ENCODE measurements at regions not wholly inside any gene's neighbourhood (a gene's known extent, or its start where the extent isn't known, plus 50 kb on each side); places are given as distances from the start of the nearest gene placed in this dataset.

DNA sequence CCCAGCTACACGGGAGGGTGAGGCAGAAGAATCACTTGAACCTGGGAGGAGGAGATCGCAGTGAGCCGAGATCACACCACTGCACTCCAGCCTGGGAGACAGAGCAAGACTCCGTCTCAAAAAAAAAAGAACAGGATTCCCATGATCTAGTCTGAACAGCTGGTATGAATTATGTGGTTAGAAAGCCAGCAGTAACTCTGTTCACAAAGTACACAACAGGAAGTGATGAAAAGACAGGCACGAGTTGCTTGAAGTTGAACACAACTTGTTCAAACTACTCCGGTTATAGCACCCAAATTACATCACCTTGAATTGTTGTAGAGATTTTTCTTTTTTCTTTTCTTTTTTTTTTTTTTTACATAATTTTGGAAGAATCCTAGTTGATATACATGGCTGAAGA, 238.8 kb upstream of the RGS6 start:
- TF ChIP-seq, protein P1, sequence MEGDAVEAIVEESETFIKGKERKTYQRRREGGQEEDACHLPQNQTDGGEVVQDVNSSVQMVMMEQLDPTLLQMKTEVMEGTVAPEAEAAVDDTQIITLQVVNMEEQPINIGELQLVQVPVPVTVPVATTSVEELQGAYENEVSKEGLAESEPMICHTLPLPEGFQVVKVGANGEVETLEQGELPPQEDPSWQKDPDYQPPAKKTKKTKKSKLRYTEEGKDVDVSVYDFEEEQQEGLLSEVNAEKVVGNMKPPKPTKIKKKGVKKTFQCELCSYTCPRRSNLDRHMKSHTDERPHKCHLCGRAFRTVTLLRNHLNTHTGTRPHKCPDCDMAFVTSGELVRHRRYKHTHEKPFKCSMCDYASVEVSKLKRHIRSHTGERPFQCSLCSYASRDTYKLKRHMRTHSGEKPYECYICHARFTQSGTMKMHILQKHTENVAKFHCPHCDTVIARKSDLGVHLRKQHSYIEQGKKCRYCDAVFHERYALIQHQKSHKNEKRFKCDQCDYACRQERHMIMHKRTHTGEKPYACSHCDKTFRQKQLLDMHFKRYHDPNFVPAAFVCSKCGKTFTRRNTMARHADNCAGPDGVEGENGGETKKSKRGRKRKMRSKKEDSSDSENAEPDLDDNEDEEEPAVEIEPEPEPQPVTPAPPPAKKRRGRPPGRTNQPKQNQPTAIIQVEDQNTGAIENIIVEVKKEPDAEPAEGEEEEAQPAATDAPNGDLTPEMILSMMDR (IDR thresholded peaks at IDR 0.05), result no peak
- TF ChIP-seq POLR2A (IDR thresholded peaks at IDR 0.05), result no peak

Data from right lobe of liver (tissue), 4 donors.